Brain microvascular endothelial cell (primary cell): ENCODE measurements at regions not wholly inside any gene's neighbourhood (a gene's known extent, or its start where the extent isn't known, plus 50 kb on each side); places are given as distances from the start of the nearest gene placed in this dataset.

Experiments used
- DNase-seq: peaks from one replicate; pipeline ENCODE4 v3.0.0-alpha.2; 2020
- H3K27ac ChIP-seq: fragments of 250-450 bp; sonication (Bioruptor Pico); 2 replicates; pipeline ENCODE4 v1.5.1; 2020; ENCODE audit warnings: mild to moderate bottlenecking, moderate library complexity
- H3K27me3 ChIP-seq: fragments of 250-450 bp; sonication (Bioruptor Pico); replicated peaks from 2 replicates; pipeline ENCODE4 v1.5.1; 2020; ENCODE audit warnings: mild to moderate bottlenecking
- H3K36me3 ChIP-seq: fragments of 250-450 bp; sonication (Bioruptor Pico); replicated peaks from 2 replicates; pipeline ENCODE4 v1.5.1; 2020; ENCODE audit warnings: mild to moderate bottlenecking
- H3K4me3 ChIP-seq: 2 replicates; pipeline ENCODE4 v1.5.1; 2011; ENCODE audit warnings: low read depth, mild to moderate bottlenecking, control low read depth, low read length, moderate library complexity
- CTCF ChIP-seq: IDR thresholded peaks from 2 replicates; pipeline ENCODE4 v1.5.1; 2011; ENCODE audit warnings: low read depth, mild to moderate bottlenecking, moderate library complexity, low read length, control low read depth, inconsistent platforms; ENCODE audit errors: missing control alignments
- in situ Hi-C: cut with HindIII; loops from 2 replicates; pipeline ENCODE4 v1.10.0; 2017; ENCODE audit warnings: low sequenced_read_pairs, low pct_ligation_motif_present

- Histone ChIP-seq H3K4me3 (no peak overlapping the region), H3K27me3 (no peaks in the 10 kb centered on the region), H3K27ac (no peak overlapping the region), H3K36me3 (no peaks in the 10 kb centered on the region)
- in situ Hi-C loops: no loop called here
- no peak for DNase-seq
- no peak for TF ChIP-seq CTCF
Observed at GRCh38 chr4:184934961-184935360, 83.3 kb upstream of the HELT start.

- H3K36me3 ChIP-seq: no peaks in the 10 kb centered on the region
- no peak overlapping the region for H3K4me3 ChIP-seq
- no peak for DNase-seq
- no peaks in the 10 kb centered on the region for H3K27me3 ChIP-seq
- TF ChIP-seq CTCF: no peak
- H3K27ac ChIP-seq: no peak overlapping the region
- in situ Hi-C loops: no loop called here
Observed at GRCh38 chr4:184936071-184936470, 82.2 kb upstream of the HELT start.

- TF ChIP-seq CTCF: no peak
- in situ Hi-C loops: no loop called here
- no peak overlapping the region for H3K4me3 ChIP-seq
- H3K27ac ChIP-seq: no peak overlapping the region
- H3K36me3 ChIP-seq: no peaks in the 10 kb centered on the region
- H3K27me3 ChIP-seq: no peaks in the 10 kb centered on the region
- DNase-seq: no peak
Observed at GRCh38 chr4:184937030-184937710, 81.1 kb upstream of the HELT start.

GRCh38 chr4:184937745-184938144, 80.5 kb upstream of the HELT start:
- no peaks in the 10 kb centered on the region for H3K27me3 ChIP-seq
- no peak for DNase-seq
- no peaks in the 10 kb centered on the region for H3K36me3 ChIP-seq
- in situ Hi-C loops: no loop called here
- no peak overlapping the region for H3K4me3 ChIP-seq
- no peak overlapping the region for H3K27ac ChIP-seq
- TF ChIP-seq CTCF: no peak

- H3K27ac ChIP-seq: no peak overlapping the region
- H3K27me3 ChIP-seq: no peaks in the 10 kb centered on the region
- no peak overlapping the region for H3K4me3 ChIP-seq
- in situ Hi-C loops: no loop called here
- TF ChIP-seq CTCF: no peak
- no peaks in the 10 kb centered on the region for H3K36me3 ChIP-seq
- DNase-seq: no peak
Observed at GRCh38 chr4:184938871-184939270, 79.4 kb upstream of the HELT start.

GRCh38 chr4:184939978-184940377, 78.3 kb upstream of the HELT start:
- in situ Hi-C loops: no loop called here
- H3K27ac ChIP-seq: no peak overlapping the region

More at GRCh38 chr4:184939978-184940377, 78.3 kb upstream of the HELT start:
- no peak for DNase-seq
- TF ChIP-seq CTCF: no peak
- H3K4me3 ChIP-seq: no peak overlapping the region
- no peaks in the 10 kb centered on the region for H3K27me3 ChIP-seq
- H3K36me3 ChIP-seq: no peaks in the 10 kb centered on the region
